Bronchial epithelial cell (primary cell): ENCODE measurements at regions not wholly inside any gene's neighbourhood (a gene's known extent, or its start where the extent isn't known, plus 50 kb on each side); places are given as distances from the start of the nearest gene placed in this dataset.

Source experiments
- DNase-seq: peaks from one replicate; pipeline ENCODE4 v3.0.0-alpha.2; 2010; ENCODE audit warnings: low read depth
- FAIRE-seq: peaks from 2 replicates; lab custom pipeline; 2011; peaks lifted over from hg19 to GRCh38; lab: Jason Lieb, UNC
- H3K27me3 ChIP-seq: 2 replicates; pipeline ENCODE4 v1.5.1; 2011; ENCODE audit warnings: low read length; ENCODE audit not compliant: control insufficient read depth, insufficient read depth
- H3K36me3 ChIP-seq: 2 replicates; pipeline ENCODE4 v1.5.1; 2011; ENCODE audit warnings: low read length; ENCODE audit not compliant: control insufficient read depth, insufficient read depth
- H3K4me3 ChIP-seq: 2 replicates; pipeline ENCODE4 v1.5.1; 2011; ENCODE audit warnings: mild to moderate bottlenecking, low read depth, low read length, control low read depth
- CTCF ChIP-seq: IDR thresholded peaks from 2 replicates; pipeline ENCODE4 v1.5.1; 2011; ENCODE audit warnings: mild to moderate bottlenecking, moderate library complexity, low read length, control low read depth, inconsistent platforms; ENCODE audit not compliant: insufficient read depth, severe bottlenecking

GRCh38 chr18:76232010-76232409 lies 263.0 kb downstream of the ZNF516 start:
- Histone ChIP-seq H3K36me3 (no peaks in the 10 kb centered on the region), H3K27me3 (no peaks in the 10 kb centered on the region), H3K4me3 (no peak overlapping the region)
- FAIRE-seq (no peak), DNase-seq (no peak)
- no peak for TF ChIP-seq CTCF

GRCh38 chr18:76231402-76231801 lies 263.6 kb downstream of the ZNF516 start:
- FAIRE-seq: peak; percentile 13
- TF ChIP-seq CTCF: no peak
- Histone ChIP-seq H3K4me3 (no peak overlapping the region), H3K36me3 (no peaks in the 10 kb centered on the region), H3K27me3 (no peaks in the 10 kb centered on the region)
- no peak for DNase-seq

- FAIRE-seq (no peak), DNase-seq (no peak)
- TF ChIP-seq CTCF: no peak
- Histone ChIP-seq H3K27me3 (no peaks in the 10 kb centered on the region), H3K36me3 (no peaks in the 10 kb centered on the region), H3K4me3 (no peak overlapping the region)
Observed at GRCh38 chr18:76230791-76231190, 264.3 kb downstream of the ZNF516 start.

- TF ChIP-seq CTCF: no peak
- H3K36me3 ChIP-seq: no peaks in the 10 kb centered on the region
- FAIRE-seq: no peak
- no peaks in the 10 kb centered on the region for H3K27me3 ChIP-seq
- H3K4me3 ChIP-seq: no peak overlapping the region
- DNase-seq: no peak
Observed at GRCh38 chr18:76228716-76229115, 266.3 kb downstream of the ZNF516 start.

- no peak for FAIRE-seq
- DNase-seq: no peak
- H3K36me3 ChIP-seq: no peaks in the 10 kb centered on the region
- TF ChIP-seq CTCF: no peak
- H3K4me3 ChIP-seq: no peak overlapping the region
- H3K27me3 ChIP-seq: no peaks in the 10 kb centered on the region
Observed at GRCh38 chr18:76227759-76228158, 267.3 kb downstream of the ZNF516 start.

GRCh38 chr18:76223403-76223802 lies 271.6 kb downstream of the ZNF516 start:
- no peaks in the 10 kb centered on the region for H3K27me3 ChIP-seq
- FAIRE-seq (no peak), DNase-seq (no peak)
- H3K4me3 ChIP-seq: no peak overlapping the region
- no peaks in the 10 kb centered on the region for H3K36me3 ChIP-seq
- no peak for TF ChIP-seq CTCF
